Spleen (tissue), 7 donors: ENCODE measurements at regions not wholly inside any gene's neighbourhood (a gene's known extent, or its start where the extent isn't known, plus 50 kb on each side); places are given as distances from the start of the nearest gene placed in this dataset.

ENCODE experiments used
- CTCF ChIP-seq, 11 experiments: fragments of 200-600 bp in 7 of 11; fragments of 450-650 bp in 4 of 11; sonication (generic) in 4 of 11; IDR thresholded peaks in 8 of 11; conservative IDR thresholded peaks in 3 of 11; 1 replicate in 7 of 11; 2 replicates in 4 of 11; pipeline versions ENCODE4 v1.4.0 to v1.8.0; 2016 to 2021; ENCODE audit warnings: antibody characterized with exemption in 11 of 11, inconsistent platforms in 4 of 11, mild to moderate bottlenecking in 1 of 11
- POLR2A ChIP-seq, 3 donors: fragments of 450-650 bp; IDR thresholded peaks; one replicate each; pipeline ENCODE4 v1.5.1; 2017; ENCODE audit warnings: antibody characterized with exemption in 3 of 3, mild to moderate bottlenecking in 1 of 3
- POLR2AphosphoS5 ChIP-seq, 3 donors: sonication (generic); formaldehyde crosslinking; IDR thresholded peaks; one replicate each; pipeline ENCODE4 v1.5.1; 2017; ENCODE audit warnings: antibody characterized with exemption in 3 of 3
- donor health status: DM: no; HTN: no; CAD: no; lungs with moderate emphysema.
- donor health status: DM: no; HTN: no; CAD: no.
- donor health status: DM: no; HTN: no; CAD: no.

GRCh38 chr2:59713577-59713976 is 839.9 kb downstream of the BCL11A start:
- TF ChIP-seq CTCF (IDR thresholded peaks at IDR 0.05 in 8 of 11, conservative IDR thresholded peaks at IDR 0.05 in 3 of 11), result no peak
- TF ChIP-seq POLR2A (IDR thresholded peaks at IDR 0.05), result no peak
- no peak for TF ChIP-seq POLR2AphosphoS5 (IDR thresholded peaks at IDR 0.05)
